A673 (cell line): ENCODE measurements at regions not wholly inside any gene's neighbourhood (a gene's known extent, or its start where the extent isn't known, plus 50 kb on each side); places are given as distances from the start of the nearest gene placed in this dataset.

ENCODE experiments used
- BruUV-seq: library from RNA; stranded (reverse); fragments of 400-500 nt; replicated peaks from 2 replicates; lab custom pipeline; 2021; lab: Mats Ljungman, UMichigan
- CTCF ChIA-PET: fragments of 300-600 bp; sonication (Branson Sonifier 250); formaldehyde crosslinking; loops from one replicate; lab custom pipeline; 2022; ENCODE audit warnings: antibody characterized with exemption; lab: Charles Lee
- POLR2A ChIA-PET: fragments of 300-600 bp; sonication (Branson Sonifier 250); formaldehyde crosslinking; loops from one replicate; lab custom pipeline; 2022; ENCODE audit warnings: antibody characterized with exemption; ENCODE audit not compliant: low non-redundant PET; lab: Charles Lee
- DNase-seq: peaks from one replicate; pipeline ENCODE4 v3.0.0-alpha.2; 2015; ENCODE audit warnings: low spot score
- H3K27ac ChIP-seq: fragments of 200-600 bp; sonication (generic); 2 replicates; pipeline ENCODE4 v1.5.1; 2016; ENCODE audit warnings: mixed run types, low read depth, mild to moderate bottlenecking, mixed read lengths, antibody characterized with exemption, low read length; ENCODE audit not compliant: poor library complexity, severe bottlenecking
- H3K27me3 ChIP-seq: fragments of 200-600 bp; sonication (generic); replicated peaks from 2 replicates; pipeline ENCODE4 v1.6.1; 2017; ENCODE audit warnings: mixed run types, low read depth, mild to moderate bottlenecking, mixed read lengths, antibody characterized with exemption, low read length; ENCODE audit not compliant: insufficient read depth, poor library complexity
- H3K36me3 ChIP-seq: fragments of 200-600 bp; sonication (generic); 2 replicates; pipeline ENCODE4 v1.6.1; 2016; ENCODE audit warnings: mixed run types, mild to moderate bottlenecking, mixed read lengths, antibody characterized with exemption, low read length; ENCODE audit not compliant: insufficient read depth, poor library complexity, severe bottlenecking
- H3K4me1 ChIP-seq: fragments of 200-600 bp; sonication (generic); 2 replicates; pipeline ENCODE4 v1.6.1; 2017; ENCODE audit warnings: mixed run types, mild to moderate bottlenecking, mixed read lengths, antibody characterized with exemption, low read length; ENCODE audit not compliant: insufficient read depth, poor library complexity, severe bottlenecking
- H3K4me3 ChIP-seq: fragments of 200-600 bp; sonication (generic); 2 replicates; pipeline ENCODE4 v1.5.1; 2016; ENCODE audit warnings: low read depth, mixed run types, mild to moderate bottlenecking, mixed read lengths, low read length; ENCODE audit not compliant: poor library complexity, severe bottlenecking
- H3K9me3 ChIP-seq: fragments of 200-600 bp; sonication (generic); 2 replicates; pipeline ENCODE4 v1.6.1; 2016; ENCODE audit warnings: mixed run types, low read depth, mild to moderate bottlenecking, mixed read lengths, antibody characterized with exemption, low read length; ENCODE audit not compliant: poor library complexity, severe bottlenecking
- CTCF ChIP-seq: fragments of 300-800, 200-600 bp; sonication (generic); conservative IDR thresholded peaks from 2 replicates; pipeline ENCODE4 v1.5.1; 2017; ENCODE audit warnings: low read depth, mild to moderate bottlenecking, antibody characterized with exemption, low read length, moderate library complexity, mixed read lengths
- EZH2 ChIP-seq: fragments of 200-600 bp; sonication (generic); IDR thresholded peaks from 2 replicates; pipeline ENCODE4 v1.6.1; 2017; ENCODE audit warnings: borderline replicate concordance, low read depth, mild to moderate bottlenecking, mixed read lengths, antibody characterized with exemption, low read length; ENCODE audit not compliant: poor library complexity, severe bottlenecking
- intact Hi-C: fragments of 100-400 bp; cut with micrococcal nuclease; formaldehyde crosslinking; loops from one replicate; pipeline ENCODE4 v1.10.0; 2022; ENCODE audit not compliant: unreplicated experiment

DNA sequence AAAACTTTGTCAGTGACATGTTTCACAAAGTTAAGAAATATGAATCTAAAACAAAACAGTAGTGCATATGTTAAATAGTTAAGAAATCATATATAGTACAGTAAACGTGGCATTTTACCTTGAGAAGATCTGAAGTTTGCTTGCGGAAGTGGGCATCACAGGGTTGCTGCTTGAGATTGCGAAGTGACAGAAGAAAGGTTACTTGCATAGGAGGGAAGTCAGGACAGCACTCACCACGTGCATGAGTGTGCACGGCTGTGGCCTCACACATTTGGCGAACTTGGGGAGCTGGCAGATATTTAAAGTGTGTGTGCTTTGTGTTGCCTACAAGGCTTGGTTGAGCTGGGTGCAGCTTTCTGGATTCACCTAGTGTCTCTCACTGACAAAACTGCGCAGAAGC lies 431.5 kb upstream of the ARID1B start:
- Histone ChIP-seq H3K27ac (no peak overlapping the region), H3K4me3 (no peak overlapping the region), H3K9me3 (no peaks in the 10 kb centered on the region), H3K36me3 (no peaks in the 10 kb centered on the region), H3K4me1 (no peaks in the 10 kb centered on the region), H3K27me3 (no peaks in the 10 kb centered on the region)
- BruUV-seq: no TSS peak
- no peak for DNase-seq
- ChIA-PET CTCF (no interaction called here), POLR2A (no interaction called here)
- intact Hi-C loops: no loop called here
- no peak for TF ChIP-seq EZH2
- TF ChIP-seq CTCF: no peak

GRCh38 chr6:156344491-156344890 lies 432.7 kb upstream of the ARID1B start:
- no peak overlapping the region for H3K4me3 ChIP-seq
- no peak for DNase-seq
- no peaks in the 10 kb centered on the region for H3K4me1 ChIP-seq
- no peak overlapping the region for H3K27ac ChIP-seq
- ChIA-PET POLR2A (no interaction called here), CTCF (no interaction called here)
- H3K27me3 ChIP-seq: no peaks in the 10 kb centered on the region
- TF ChIP-seq CTCF (no peak), EZH2 (no peak)
- H3K36me3 ChIP-seq: no peaks in the 10 kb centered on the region
- intact Hi-C loops: no loop called here
- no peaks in the 10 kb centered on the region for H3K9me3 ChIP-seq
- no TSS peak for BruUV-seq

GRCh38 chr6:156337801-156338200 lies 439.4 kb upstream of the ARID1B start:
- no peak for DNase-seq
- intact Hi-C loops: no loop called here
- POLR2A ChIA-PET: no interaction called here
- Histone ChIP-seq H3K36me3 (no peaks in the 10 kb centered on the region), H3K27ac (no peak overlapping the region), H3K4me1 (no peaks in the 10 kb centered on the region), H3K9me3 (peaks cover 4% of the 10 kb centered on the region), H3K4me3 (no peak overlapping the region), H3K27me3 (no peaks in the 10 kb centered on the region)
- no TSS peak for BruUV-seq
- CTCF ChIA-PET: no interaction called here
- TF ChIP-seq CTCF (no peak), EZH2 (no peak)
